Activated CD8-positive, alpha-beta T cell treated with anti-CD3 and anti-CD28 coated beads, Interleukin-2, amount 10 ng/mL, durations not matched to agents 7 days and 5 days (primary cell): ENCODE measurements at regions not wholly inside any gene's neighbourhood (a gene's known extent, or its start where the extent isn't known, plus 50 kb on each side); places are given as distances from the start of the nearest gene placed in this dataset.

Experiments used
- ATAC-seq: fragments of 150-1000 bp; cut with Tn5 transposase; one replicate; pipeline ENCODE4 v1.10.0; 2021; ENCODE audit warnings: moderate library complexity
- CTCF ChIA-PET: fragments of 350-600 bp; sonication (Branson Sonifier 250); formaldehyde crosslinking; loops from one replicate; lab custom pipeline; 2021; ENCODE audit warnings: antibody characterized with exemption; lab: Charles Lee
- POLR2A ChIA-PET: fragments of 350-600 bp; sonication (Branson Sonifier 250); formaldehyde crosslinking; loops from one replicate; lab custom pipeline; 2021; ENCODE audit warnings: antibody characterized with exemption; lab: Charles Lee
- DNase-seq: peaks from one replicate; pipeline ENCODE4 v3.0.0-alpha.2; 2020
- H3K27ac Mint-ChIP-seq: one replicate; pipeline ENCODE4 v1.8.0; 2021; ENCODE audit warnings: mild to moderate bottlenecking, mixed read lengths
- H3K27me3 Mint-ChIP-seq: one replicate; pipeline ENCODE4 v1.8.0; 2021; ENCODE audit warnings: low read depth, mixed read lengths
- H3K36me3 Mint-ChIP-seq: one replicate; pipeline ENCODE4 v1.8.0; 2021; ENCODE audit warnings: low read depth, mixed read lengths
- H3K4me1 Mint-ChIP-seq: one replicate; pipeline ENCODE4 v1.8.0; 2021; ENCODE audit warnings: low read depth, mixed read lengths
- H3K4me3 Mint-ChIP-seq: one replicate; pipeline ENCODE4 v1.8.0; 2021; ENCODE audit warnings: mild to moderate bottlenecking, mixed read lengths
- H3K9me3 Mint-ChIP-seq: one replicate; pipeline ENCODE4 v1.8.0; 2022; ENCODE audit warnings: mixed read lengths; ENCODE audit not compliant: insufficient read depth

DNA sequence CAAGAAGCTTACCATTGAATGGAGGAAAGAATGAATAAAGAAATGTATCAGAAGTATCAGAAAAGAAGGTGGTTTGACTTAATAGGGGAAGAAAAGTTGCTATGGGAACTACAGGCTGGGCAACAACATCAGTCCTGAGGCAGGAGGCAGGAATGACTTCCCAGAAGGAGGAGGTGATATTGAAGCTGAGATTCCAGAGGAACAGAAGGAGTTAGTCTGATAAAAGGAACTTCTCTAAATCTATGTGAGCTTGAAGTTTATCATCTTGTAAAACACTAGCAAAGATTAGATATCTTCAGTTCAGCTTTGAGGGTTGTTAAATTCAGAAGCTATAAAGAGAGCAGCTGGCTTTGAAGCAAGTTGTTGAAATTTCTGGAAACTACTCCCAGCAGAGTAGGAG is 213.3 kb upstream of the THRB start:
- H3K27me3 Mint-ChIP-seq = no peaks in the 10 kb centered on the region

DNA sequence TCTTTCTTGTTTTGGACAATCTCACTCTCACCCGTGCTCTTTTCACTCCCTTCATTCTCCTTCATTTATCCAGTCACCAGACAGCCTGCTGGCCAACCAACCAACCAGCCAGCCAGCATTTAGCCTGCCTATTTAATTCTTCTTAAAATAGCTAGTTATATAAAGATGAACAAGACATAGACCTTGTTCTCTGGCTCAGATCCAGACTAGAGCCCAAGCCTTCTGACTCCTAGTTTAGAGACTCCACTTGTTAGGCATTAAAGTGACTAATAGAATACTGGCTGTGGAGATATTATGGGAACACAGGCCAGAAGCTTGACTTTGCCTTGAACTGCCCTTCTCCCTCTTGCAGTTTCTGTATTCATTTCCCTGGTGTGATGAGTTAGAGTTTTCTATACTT is 215.3 kb upstream of the THRB start:
- Mint-ChIP-seq H3K27ac (no peak overlapping the region), H3K9me3 (no peaks in the 10 kb centered on the region), H3K27me3 (no peaks in the 10 kb centered on the region), H3K36me3 (no peaks in the 10 kb centered on the region), H3K4me1 (no peaks in the 10 kb centered on the region), H3K4me3 (no peak overlapping the region)
- ATAC-seq (no peak), DNase-seq (no peak)
- CTCF ChIA-PET = no interaction called here
- POLR2A ChIA-PET = no interaction called here

More for the DNA sequence above, 213.3 kb upstream of the THRB start:
- Mint-ChIP-seq H3K4me3 (no peak overlapping the region), H3K9me3 (no peaks in the 10 kb centered on the region), H3K4me1 (no peaks in the 10 kb centered on the region), H3K27ac (no peak overlapping the region), H3K36me3 (no peaks in the 10 kb centered on the region)
- ATAC-seq (no peak), DNase-seq (no peak)
- ChIA-PET CTCF (no interaction called here), POLR2A (no interaction called here)

DNA sequence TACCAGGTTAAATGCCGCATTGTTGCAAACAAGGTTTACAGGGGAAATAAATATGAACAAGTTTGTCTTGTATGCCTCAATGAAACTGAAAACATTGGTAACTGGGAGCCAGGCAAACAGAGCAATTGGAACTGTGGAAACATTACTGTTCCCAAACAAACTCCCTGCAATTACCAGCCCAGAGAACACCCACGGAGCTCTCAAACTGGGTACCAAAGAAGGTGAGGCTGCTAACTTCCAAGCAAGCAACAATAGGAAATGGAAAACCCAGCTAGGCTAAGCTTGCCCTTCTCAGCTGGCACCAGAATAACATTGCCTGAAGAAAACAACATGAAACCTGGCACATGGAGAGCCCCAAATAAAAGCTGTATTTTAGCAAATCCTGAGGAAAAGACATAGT is 218.9 kb upstream of the THRB start:
- Mint-ChIP-seq H3K9me3 (no peaks in the 10 kb centered on the region), H3K27me3 (no peaks in the 10 kb centered on the region), H3K4me3 (no peak overlapping the region), H3K27ac (no peak overlapping the region), H3K4me1 (no peaks in the 10 kb centered on the region), H3K36me3 (no peaks in the 10 kb centered on the region)
- ATAC-seq = no peak
- CTCF ChIA-PET = no interaction called here
- DNase-seq = no peak
- POLR2A ChIA-PET = no interaction called here

DNA sequence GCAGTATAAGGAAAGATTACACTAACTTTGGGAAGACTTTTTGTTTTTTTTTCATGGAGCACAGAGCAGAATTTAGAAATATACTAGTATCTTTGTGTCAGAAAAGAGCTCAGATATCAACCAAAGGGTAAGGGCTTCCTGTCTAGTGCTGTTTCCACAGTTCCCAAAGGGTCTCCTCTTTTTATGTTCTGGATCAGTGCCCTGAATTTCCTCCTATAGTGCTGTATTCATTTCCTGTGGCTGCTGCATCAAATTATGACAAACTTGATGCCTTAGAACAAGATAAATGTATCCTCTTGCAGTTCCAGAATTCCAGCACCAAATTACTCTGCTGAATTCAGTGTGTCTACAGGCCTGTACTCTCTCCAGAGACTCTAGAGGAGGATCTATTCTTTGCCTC is 219.8 kb upstream of the THRB start:
- no peak for ATAC-seq
- DNase-seq = no peak
- Mint-ChIP-seq H3K27me3 (no peaks in the 10 kb centered on the region), H3K27ac (no peak overlapping the region), H3K4me3 (no peak overlapping the region), H3K9me3 (no peaks in the 10 kb centered on the region), H3K4me1 (no peaks in the 10 kb centered on the region), H3K36me3 (no peaks in the 10 kb centered on the region)
- POLR2A ChIA-PET = no interaction called here
- CTCF ChIA-PET = no interaction called here

DNA sequence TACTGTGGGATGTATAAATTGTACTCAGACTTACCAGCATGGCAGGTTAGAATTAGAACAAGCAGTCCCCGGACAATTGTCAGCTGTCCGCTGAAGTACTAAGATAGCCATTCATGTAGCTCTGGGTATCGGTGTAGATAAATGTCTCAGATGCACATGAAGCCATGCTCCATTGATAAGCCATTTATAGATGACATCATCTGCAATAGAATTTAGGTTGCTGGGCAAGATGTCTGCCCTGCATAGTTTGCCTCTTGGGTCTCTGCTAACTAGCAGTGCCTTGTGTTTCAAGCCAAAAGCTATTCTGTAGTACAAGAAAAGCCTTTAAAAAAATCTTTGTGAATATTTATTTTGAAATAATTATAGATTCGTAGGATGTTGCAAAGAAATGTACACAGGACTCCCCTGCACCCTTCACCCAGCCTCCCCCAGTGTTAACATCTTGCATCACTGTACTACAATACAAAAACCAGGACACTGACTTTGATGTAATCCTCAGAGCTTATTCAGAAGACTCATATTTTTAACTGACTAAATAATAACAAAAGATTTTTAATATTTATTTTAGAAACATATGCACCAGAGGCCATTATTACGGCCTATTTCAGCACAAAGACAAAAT is 220.6 kb upstream of the THRB start:
- no peaks in the 10 kb centered on the region for H3K36me3 Mint-ChIP-seq
- H3K9me3 Mint-ChIP-seq = no peaks in the 10 kb centered on the region
- ATAC-seq (no peak), DNase-seq (no peak)
- CTCF ChIA-PET = no interaction called here
- no peak overlapping the region for H3K4me3 Mint-ChIP-seq
- no peak overlapping the region for H3K27ac Mint-ChIP-seq
- POLR2A ChIA-PET = no interaction called here
- H3K4me1 Mint-ChIP-seq = no peaks in the 10 kb centered on the region
- H3K27me3 Mint-ChIP-seq = no peaks in the 10 kb centered on the region

DNA sequence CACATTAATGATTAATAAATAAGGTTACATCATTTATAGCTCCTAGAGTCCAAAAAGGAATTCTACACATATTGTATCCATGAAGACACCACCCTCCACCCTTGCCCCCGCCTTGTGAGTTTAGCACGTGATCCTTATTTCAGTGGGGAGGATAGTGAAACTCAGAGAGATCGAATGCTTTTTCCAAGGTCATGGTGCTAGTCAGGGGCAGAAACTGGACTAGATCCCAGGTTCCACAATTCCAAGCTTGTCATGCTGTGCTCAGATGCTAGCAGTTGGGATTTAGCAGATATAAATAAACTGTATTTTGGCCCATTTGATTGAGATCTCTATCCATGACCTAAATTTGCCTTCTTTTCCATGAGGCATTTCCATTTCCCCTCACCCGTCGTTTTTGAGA is 227.4 kb upstream of the THRB start:
- Mint-ChIP-seq H3K4me1 (no peaks in the 10 kb centered on the region), H3K4me3 (no peak overlapping the region)

DNA sequence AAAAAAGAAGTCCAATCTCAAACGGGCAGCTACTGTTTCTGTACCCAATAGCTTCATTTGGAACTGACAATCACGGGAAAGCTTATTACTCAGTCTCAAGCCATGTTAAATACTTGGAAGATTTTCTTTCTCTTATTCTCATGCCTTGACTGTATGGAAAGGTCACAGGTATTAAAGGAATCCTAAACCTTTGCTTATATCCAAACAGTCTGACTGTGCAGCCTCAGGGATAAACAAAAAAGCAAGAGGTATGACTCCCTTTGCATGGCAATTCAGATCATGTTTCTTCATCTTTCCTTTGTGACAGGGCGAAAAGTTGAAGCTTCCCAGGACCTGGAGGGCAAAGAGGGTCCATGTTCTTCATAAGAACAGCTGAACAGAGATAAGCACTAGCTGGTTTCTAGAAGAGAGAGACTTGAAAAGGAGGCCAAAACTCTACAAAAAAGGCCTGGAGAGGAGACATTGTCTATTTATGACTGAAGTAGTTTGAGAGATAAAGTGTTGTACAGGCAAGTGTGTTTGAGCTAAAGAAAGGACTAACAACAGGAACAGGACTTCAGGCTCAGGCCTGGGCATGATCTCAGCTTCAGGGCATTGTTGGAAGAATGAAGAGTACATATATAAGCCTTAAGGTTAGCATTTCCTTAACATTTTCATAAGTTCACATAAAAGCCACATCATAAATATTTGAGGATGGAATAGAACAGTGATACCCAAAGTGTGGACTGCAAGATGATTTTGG is 231.0 kb upstream of the THRB start:
- ChIA-PET POLR2A (no interaction called here), CTCF (no interaction called here)
- Mint-ChIP-seq H3K36me3 (no peaks in the 10 kb centered on the region), H3K27ac (no peak overlapping the region), H3K4me1 (no peaks in the 10 kb centered on the region), H3K9me3 (no peaks in the 10 kb centered on the region), H3K27me3 (no peaks in the 10 kb centered on the region), H3K4me3 (no peak overlapping the region)
- DNase-seq (no peak), ATAC-seq (no peak)

More for the DNA sequence above, 227.4 kb upstream of the THRB start:
- Mint-ChIP-seq H3K27ac (no peak overlapping the region), H3K9me3 (no peaks in the 10 kb centered on the region), H3K36me3 (no peaks in the 10 kb centered on the region), H3K27me3 (no peaks in the 10 kb centered on the region)
- ChIA-PET POLR2A (no interaction called here), CTCF (no interaction called here)
- DNase-seq (no peak), ATAC-seq (no peak)

DNA sequence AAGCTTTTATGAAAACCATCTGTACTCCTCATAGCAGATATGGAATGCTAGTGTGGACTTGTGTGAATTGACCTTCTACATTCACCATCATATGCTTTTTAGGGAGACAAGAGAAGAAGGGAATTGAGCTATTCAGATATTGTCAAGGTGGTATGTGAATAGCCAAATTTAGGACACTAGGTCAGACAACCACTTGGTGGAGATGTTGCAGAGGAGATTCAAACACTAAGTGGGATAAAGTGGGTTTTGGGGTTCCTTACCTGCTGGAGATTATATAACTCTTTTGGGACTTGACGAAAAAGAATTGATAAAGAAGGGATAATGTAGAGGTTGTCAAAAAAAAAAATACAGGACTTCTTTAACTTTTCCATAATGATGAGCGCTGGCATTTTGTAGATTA is 231.8 kb upstream of the THRB start:
- Mint-ChIP-seq H3K27ac (no peak overlapping the region), H3K4me3 (no peak overlapping the region)

DNA sequence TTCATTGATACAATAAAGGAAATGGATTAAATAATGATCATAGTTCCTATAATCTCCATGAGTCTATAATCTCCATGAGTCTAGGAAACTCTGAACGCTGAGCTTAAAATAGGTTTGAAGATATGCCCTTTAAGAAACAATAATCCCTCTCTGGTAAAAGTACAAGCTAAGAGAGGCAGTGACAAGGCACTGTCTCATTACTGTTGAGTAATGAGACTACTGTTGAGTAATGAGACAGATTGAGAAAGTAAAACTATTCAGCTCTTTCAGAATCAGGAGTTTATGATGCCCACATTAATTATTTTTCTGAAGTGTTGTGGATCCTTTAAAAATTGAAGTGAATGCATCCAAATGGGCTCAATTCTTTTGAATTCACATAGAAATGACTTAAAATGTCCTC is 235.5 kb upstream of the THRB start:
- Mint-ChIP-seq H3K4me1 (no peaks in the 10 kb centered on the region), H3K9me3 (no peaks in the 10 kb centered on the region), H3K27ac (no peak overlapping the region), H3K36me3 (no peaks in the 10 kb centered on the region), H3K4me3 (no peak overlapping the region), H3K27me3 (no peaks in the 10 kb centered on the region)
- DNase-seq = no peak
- CTCF ChIA-PET = no interaction called here
- ATAC-seq = no peak
- POLR2A ChIA-PET = no interaction called here

More for the DNA sequence above, 231.8 kb upstream of the THRB start:
- ChIA-PET CTCF (no interaction called here), POLR2A (no interaction called here)
- no peaks in the 10 kb centered on the region for H3K36me3 Mint-ChIP-seq
- no peak for DNase-seq
- H3K27me3 Mint-ChIP-seq = no peaks in the 10 kb centered on the region
- H3K4me1 Mint-ChIP-seq = no peaks in the 10 kb centered on the region
- H3K9me3 Mint-ChIP-seq = no peaks in the 10 kb centered on the region
- ATAC-seq = no peak

DNA sequence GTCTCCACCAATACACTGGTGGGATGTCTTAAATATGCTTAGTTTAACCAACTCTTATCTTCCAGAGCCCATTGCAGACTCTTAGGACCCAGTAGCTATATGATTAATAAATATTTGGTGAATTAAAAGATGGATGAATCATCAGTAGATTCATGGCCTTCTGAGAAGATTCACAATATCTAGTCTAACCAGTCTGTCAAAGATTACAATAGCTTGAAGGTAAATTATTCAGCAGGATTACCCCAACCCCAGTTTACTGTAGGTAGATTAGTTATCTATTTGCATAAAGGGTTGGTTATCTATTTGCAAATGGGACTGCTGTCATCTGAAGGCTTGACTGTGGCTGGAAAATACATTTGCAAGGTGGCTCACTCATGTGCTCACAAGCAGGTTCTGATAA is 239.4 kb upstream of the THRB start:
- Mint-ChIP-seq H3K27me3 (no peaks in the 10 kb centered on the region), H3K4me3 (no peak overlapping the region), H3K4me1 (no peaks in the 10 kb centered on the region), H3K36me3 (no peaks in the 10 kb centered on the region), H3K9me3 (no peaks in the 10 kb centered on the region), H3K27ac (no peak overlapping the region)
- ATAC-seq (no peak), DNase-seq (no peak)
- POLR2A ChIA-PET = no interaction called here
- CTCF ChIA-PET = no interaction called here

DNA sequence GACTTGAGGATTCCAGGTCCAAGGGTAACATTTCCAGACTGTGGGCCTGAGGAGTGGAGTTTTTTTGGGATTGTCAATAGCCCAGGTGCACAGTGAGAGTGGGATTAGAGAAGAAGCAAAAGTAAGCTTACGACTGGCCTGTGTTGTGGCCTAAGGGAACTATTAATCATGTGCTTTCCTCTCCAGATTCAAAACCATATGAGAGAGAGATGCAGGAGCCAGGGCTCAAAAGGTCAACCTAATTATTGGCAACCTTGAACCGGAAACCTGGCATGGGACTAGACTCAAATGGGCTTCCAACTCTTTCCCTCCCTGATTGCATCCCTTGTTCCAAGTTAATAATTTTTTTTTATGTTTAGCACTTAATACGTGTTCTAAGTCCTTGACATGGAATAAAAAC is 242.1 kb upstream of the THRB start:
- H3K4me1 Mint-ChIP-seq = no peaks in the 10 kb centered on the region

DNA sequence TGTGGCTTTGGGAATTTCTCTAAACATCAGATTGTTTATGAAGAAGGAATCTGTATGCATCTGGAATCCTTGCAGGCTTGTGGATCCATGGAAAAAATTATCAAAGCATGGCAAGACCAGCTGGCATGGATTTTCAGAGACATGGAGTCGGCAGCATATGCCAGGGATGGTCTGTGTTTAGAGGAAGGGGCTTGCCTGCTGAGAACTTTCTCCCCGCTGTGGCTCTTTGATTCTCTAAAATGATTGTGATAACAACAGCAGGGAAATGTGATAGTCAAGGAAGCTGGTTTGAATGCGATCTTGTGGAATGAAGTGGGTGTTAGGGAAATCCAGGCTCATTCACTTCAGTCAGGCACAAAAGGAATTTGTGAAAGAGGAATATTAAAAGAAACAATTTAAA is 245.7 kb upstream of the THRB start:
- Mint-ChIP-seq H3K27me3 (no peaks in the 10 kb centered on the region), H3K9me3 (no peaks in the 10 kb centered on the region), H3K27ac (no peak overlapping the region), H3K36me3 (no peaks in the 10 kb centered on the region), H3K4me1 (no peaks in the 10 kb centered on the region), H3K4me3 (no peak overlapping the region)
- ChIA-PET POLR2A (no interaction called here), CTCF (no interaction called here)
- no peak for ATAC-seq
- no peak for DNase-seq

More for the DNA sequence above, 242.1 kb upstream of the THRB start:
- Mint-ChIP-seq H3K27me3 (no peaks in the 10 kb centered on the region), H3K27ac (no peak overlapping the region), H3K36me3 (no peaks in the 10 kb centered on the region), H3K9me3 (no peaks in the 10 kb centered on the region), H3K4me3 (no peak overlapping the region)
- DNase-seq = no peak
- ChIA-PET CTCF (no interaction called here), POLR2A (no interaction called here)
- no peak for ATAC-seq

DNA sequence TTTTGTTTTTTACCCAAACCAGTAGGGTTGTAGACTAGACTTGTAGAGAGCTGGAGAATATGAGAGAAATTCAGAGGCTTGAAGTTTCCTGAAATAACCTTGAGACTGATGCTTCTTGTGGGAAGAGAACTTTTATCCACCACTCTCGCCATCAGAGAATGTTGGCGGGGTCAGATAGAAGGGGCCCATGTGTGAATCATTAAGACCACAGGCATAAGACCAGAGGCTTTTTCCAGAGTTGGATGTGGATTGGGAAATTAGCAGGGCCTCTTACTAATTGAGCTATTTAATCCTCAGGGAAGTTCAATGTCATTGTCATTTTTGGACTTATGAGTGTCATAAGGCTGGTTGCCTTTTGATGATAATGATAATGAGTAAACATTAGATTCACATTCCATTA is 246.9 kb upstream of the THRB start:
- Mint-ChIP-seq H3K27ac (no peak overlapping the region), H3K4me1 (no peaks in the 10 kb centered on the region), H3K36me3 (no peaks in the 10 kb centered on the region), H3K9me3 (no peaks in the 10 kb centered on the region), H3K4me3 (no peak overlapping the region), H3K27me3 (no peaks in the 10 kb centered on the region)
- CTCF ChIA-PET = no interaction called here
- ATAC-seq = no peak
- POLR2A ChIA-PET = no interaction called here
- DNase-seq = no peak
